NCI-H69 (cell line): ENCODE measurements at regions not wholly inside any gene's neighbourhood (a gene's known extent, or its start where the extent isn't known, plus 50 kb on each side); places are given as distances from the start of the nearest gene placed in this dataset.
"Not testable (repeated sequence)": the region's sequence is repeated elsewhere in the genome, so short reads cannot be mapped to it uniquely, and the experiment has no call there.

ENCODE experiments used
- DNase-seq: peaks from one replicate; lab custom pipeline; 2025; lab: John Stamatoyannopoulos, UW

DNA sequence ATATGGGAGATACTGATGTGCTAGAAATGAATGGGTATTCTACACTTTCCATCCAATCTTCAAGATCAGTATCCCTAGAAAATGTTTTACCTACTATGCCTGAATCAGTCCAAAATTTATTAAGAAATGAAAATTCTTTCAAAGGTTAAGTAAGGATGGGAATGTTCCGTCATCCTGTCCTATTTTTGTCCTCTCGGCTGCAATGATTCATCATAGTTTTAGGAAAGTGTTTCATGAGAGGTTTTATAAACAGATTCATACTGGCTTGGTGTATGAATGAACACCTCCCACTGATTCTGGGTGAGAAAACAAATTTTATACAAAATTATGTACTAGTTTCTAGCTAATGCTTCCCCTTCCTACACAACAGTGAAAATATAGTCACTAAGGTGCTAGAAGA is 504.6 kb upstream of the NR5A2 start:
- no peak for DNase-seq

DNA sequence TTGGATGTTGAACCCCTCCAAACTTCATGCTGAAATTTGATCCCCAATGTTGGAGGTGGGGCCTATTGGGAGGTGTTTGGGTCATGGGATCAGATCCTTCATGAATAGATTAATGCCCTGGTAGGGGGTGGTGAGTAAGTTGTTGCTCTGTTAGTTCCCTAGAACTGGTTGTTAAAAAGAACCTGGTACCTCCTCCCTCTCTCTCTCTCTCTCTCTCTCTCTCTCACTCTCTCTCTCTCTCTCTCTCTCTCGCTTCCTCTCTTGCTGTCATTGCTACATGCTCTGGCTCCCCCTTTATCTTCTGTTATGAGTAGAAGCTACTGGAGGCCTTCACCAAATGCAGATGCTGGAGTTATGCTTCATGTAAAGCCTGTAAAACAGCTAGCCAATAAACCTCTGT is 498.2 kb upstream of the NR5A2 start:
- DNase-seq: no peak

DNA sequence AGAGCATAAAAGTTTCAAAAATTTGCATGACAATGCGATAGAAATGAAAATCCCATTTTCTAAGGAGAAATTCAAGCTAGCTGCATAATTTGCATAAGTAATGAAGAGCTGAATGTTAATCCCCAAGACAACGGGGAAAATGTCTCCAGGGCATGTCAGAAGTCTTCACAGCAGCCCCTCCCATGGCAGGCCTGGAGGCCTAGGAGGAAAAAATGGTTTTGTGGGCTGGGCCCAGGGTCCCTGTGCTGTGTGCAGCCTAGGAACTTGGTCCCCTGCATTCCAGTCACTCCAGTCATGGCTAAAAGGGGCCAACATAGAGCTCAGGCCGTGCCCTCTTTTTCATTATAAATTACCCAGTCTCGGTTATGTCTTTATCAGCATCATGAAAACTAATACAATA is 494.1 kb upstream of the NR5A2 start:
- DNase-seq: not testable (repeated sequence)

DNA sequence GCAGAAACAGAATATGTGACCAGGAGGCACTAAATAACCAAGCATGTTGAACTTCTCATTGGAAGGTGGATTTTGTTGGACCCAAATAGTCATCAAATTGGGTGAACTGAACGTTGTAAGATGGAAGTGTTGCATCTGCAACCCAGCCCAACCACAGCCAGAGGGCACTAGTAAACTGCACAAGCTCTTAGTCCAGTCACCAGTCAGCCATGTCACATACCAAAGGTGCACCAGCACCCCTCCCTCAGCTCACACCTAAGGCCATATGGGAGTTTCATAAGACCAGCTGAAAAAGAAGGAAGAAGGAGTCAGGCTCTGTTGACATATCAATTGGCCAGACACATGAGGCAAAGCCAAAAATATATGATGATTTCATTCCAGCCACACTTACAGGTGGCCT is 481.7 kb upstream of the NR5A2 start:
- DNase-seq: peak; percentile 40

DNA sequence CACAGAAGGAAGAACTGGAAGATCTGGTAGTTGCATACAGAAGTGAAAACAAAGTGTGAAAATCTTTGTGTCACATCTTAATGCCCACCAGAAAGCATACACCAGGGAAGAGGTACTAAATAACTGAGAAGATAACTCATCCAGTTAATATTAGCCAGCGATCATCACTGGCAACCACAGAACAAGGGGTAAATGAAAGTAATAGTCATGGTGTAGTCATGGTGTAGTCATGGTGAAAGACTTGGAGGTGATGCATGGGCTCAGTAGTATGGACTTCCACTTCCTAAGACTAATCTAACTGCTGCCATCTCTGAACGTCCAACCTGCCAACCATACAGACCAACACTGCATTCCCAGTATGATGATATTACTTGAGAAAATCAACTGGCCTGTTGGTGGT is 481.2 kb upstream of the NR5A2 start:
- no peak for DNase-seq

DNA sequence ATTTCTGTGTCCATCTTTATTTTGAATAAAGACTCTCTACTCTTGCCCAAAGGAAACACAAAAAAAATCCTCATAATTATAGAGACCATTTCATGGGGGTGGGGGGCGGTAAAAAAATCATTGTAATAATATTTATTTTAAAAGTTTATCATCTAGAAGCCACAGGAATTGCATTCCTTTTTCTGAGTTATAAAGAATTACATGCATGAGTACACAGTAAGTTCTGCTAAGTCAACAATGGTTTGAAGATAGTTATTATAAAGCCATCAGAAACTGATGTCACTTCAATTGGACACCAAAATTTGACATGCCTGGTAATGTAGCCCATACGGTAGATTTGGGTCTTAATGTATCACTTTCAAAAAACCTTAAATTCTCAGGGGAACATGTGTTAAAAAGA is 478.1 kb upstream of the NR5A2 start:
- no peak for DNase-seq

DNA sequence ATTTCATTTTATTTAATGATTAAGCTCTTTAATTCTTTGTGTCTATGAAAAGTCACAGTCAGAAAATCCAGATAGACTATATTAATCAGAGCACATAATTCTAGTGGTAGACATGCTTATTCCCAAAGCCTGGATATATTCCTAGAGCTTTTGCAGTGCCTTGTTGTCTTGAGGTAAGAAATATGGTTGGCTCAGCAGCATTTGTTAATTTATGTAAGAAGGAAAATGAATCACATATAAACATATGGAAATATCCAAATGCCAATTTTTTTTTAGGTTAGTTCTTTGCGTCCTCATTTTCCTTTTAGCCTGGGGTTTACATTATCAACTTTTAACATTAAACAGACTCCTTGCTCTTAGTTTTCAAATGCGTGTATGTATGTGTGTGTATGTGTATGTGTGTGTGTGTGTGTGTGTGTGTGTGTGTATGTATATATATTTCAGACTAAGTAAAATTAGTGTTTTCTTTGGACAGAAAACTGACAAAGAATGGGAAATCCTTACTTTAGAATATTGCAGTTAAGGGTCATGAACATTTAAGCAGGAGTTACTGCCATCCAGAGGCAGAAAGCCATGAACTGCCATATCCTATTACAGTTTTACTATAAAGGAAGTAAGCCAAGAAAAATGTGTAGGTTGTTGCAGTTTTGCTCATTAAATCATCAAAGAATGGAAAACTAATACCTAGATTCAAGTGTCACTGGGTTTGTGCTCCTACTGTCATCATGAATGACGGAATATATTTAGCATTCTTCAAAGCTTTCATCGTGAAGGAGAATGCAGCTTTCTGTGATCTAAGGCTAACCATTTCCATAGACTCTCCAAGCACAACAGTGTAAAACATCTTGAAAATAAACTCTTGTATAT is 477.1 kb upstream of the NR5A2 start:
- DNase-seq: peak; percentile 39

DNA sequence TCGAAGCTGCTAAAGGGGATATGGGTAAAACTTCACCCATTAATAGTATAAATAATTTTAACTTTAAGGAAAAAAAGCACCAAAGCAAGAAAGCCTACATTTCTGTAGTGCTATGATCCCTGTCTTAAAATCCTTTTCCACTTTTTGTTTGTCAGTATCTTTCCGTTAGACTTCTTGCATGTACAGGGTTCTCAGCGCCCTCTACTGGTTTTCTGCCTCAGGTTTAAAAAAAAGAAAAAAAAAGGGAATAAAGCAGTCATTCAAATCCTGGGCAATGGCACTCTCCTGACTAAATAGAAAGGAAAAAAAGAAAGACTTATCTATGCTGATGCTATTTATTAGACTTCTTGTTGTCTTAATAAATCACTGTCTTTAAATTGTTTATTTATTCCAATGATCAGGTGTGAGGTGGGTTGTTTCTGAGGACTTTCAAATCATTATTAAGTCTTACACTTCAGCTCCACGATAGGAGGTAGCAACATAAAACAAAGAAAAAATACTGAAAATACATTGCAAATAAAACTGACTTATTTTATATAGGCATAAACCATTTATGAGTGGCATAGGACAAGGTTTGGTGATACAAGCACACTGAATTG is 475.4 kb upstream of the NR5A2 start:
- DNase-seq: peak; percentile 81

DNA sequence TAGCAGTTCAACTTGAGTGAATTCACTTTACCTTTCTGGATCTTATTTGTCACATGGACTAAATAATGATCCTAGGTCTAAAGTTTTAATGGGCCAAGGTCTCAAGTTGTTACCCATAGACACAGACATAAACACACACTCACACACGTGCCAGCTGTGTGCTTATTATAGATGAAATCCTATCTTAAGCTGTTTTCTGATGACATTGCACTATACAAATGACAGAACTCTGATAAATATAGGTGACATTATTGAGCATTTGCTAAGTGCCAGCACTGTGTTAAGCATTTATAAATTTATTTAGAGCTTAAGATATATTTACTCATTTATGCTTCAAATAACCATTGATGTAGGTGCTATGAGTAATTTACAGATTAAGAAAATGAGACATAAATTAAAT is 474.4 kb upstream of the NR5A2 start:
- DNase-seq: no peak

DNA sequence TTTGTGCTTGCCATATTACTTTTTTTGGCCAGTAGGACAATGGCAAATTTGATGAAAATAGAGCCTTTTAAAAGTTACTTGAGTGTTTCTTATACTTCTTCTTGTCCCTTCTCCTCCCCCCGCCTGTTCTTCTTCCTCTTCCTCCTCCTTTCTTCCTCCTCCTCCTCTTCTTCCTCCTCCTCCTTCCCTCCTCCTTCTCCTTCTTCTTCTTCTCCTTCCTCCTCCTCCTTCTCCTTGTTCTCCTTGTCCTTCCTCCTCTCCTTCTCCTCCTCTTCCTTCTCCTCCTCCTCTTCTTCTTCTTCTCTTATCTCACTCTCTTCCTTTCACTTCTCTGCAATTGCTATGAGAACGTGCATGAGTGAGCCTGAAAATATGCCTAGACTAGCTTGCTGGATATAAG is 466.2 kb upstream of the NR5A2 start:
- no peak for DNase-seq

DNA sequence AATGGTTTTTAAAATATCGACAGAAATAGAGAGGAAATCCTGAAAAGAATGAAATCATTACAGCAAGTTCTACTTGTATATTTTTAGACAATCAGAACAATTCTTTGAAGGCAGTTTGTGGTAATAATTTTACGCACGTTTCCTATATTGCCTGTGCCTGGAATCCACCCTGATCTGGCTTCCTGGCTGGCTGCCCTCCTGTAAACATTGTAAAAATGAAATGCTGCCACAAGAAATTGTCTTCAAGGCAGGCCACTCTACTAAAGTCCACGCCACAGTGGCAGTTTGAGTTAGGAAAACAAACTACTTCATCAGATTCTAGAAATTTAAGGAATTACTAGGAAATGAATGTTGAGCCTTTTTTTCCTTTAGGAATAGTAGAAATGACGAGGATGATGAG is 454.5 kb upstream of the NR5A2 start:
- no peak for DNase-seq

DNA sequence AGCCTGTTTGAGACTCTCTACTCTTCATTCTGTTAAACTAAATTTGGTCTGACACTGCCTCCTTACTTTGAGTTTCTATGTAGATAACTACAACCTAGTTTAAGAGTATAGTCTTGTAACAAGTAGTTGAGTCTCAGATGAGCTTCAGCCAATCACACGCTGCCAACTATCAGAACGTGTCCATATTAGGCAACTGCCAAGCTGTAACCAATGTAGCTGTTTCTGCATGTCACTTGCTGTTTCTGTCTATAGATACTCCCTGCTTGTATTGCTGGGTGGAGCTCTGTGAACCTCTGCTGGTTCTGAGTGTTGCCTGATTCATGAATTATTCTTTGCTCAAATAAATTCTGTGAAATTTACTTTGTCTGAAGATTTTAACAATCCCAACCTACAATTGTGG is 452.6 kb upstream of the NR5A2 start:
- DNase-seq: peak; percentile 43

DNA sequence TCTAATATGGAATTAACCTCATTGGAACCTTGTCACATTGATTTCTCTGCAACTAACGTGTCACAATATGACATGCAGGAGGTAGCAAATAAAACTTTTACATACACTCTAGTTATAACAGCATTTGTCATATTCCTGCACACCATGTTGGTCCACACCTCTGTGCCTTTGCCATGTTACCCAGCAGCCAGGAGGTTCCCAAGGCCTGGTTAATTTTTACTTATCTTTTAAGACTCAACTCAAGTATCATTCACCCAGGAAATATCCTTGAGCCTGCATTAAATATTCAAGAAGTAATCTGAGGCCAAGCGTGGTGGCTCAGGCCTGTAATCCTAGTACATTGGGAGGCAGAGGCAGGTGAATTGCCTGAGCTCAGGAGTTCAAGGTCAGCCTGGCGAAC is 447.2 kb upstream of the NR5A2 start:
- no peak for DNase-seq

DNA sequence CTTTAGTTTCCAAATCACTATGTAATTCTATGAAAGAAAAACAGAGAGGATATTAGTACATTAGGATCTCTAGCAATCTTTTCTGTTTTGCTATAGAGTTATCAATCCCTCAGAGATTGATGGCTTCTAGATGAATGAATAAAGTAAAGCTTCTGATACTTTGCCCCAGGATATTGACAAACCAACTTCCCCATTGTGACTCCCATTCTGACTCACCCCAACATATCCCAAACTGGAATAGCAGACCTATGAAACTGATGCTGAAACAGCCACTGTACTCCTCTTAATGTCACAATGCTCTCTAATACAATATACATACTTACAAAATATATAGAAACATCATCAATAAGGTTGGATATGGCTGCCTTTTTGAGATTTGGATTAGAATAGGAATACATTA is 442.1 kb upstream of the NR5A2 start:
- DNase-seq: no peak

DNA sequence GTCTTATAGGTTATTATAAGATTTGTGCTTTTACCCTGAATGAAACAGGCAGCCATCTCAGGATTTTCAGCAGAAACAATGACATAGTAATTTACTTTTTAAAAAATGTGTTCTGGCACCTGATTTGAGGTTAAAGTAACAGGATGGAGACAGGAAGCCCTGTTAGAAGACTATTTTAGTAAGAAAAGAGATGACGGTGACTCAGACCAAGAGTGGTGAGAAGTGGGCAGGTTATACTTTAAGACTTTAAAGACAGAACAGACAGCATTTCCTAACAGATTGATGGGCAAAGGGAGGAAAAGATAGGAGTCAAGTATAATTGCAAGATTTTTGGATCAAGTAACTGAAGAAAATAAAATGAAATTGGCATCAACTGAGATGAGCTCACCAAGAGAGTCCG is 436.8 kb upstream of the NR5A2 start:
- no peak for DNase-seq

DNA sequence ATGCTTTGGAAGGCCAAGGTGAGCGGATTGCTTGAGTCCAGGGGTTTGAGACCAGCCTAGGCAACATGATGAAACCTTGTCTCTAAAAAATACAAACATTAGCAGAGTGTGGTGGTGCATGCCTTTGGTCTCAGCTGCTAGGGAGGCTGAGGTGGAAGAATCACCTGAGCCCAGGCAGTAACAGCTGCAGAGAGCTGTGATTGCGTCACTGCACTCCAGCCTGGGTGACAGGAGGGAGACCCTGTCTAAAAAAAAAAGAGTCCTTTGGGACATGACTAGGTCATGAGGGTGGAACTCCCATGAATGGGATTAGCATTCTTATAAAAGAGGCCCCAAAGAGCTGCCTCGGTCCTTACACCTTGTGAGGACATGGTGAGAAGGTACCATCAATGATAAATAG is 436.0 kb upstream of the NR5A2 start:
- DNase-seq: no peak

DNA sequence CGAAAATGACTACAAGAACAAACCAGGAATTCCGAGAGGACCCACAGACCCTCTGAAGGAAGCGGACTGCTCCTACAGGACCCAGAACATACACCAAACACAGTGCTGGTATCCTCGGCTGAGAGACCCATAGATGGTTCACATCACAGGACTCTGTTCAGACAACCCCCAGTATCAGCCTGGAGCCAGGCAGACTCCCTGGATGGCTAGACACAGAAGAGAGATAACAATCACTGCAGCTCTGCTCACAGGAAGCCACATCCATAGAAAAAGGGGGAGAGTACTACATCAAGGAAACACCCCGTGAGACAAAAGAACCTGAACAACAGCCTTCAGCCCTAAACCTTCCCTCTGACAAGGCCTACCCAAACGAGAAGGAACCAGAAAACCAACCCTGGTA is 434.0 kb upstream of the NR5A2 start:
- DNase-seq: no peak

DNA sequence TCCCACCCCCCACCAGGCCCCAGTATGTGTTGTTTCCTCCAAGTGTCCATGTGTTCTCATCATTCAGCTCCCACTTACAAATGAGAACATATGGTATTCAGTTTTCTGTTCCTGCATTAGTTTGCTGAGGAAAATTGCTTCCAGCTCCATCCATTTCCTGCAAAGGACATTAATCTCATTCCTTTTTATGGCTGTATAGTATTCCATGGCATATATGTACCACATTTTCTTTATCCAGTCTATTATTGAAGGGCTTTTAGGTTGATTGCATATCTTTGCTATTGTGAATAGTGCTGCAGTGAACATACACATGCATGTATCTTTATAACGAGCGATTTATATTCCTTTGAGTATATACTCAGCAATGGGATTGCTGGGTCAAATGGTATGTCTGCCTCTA is 431.1 kb upstream of the NR5A2 start:
- not testable (repeated sequence) for DNase-seq

DNA sequence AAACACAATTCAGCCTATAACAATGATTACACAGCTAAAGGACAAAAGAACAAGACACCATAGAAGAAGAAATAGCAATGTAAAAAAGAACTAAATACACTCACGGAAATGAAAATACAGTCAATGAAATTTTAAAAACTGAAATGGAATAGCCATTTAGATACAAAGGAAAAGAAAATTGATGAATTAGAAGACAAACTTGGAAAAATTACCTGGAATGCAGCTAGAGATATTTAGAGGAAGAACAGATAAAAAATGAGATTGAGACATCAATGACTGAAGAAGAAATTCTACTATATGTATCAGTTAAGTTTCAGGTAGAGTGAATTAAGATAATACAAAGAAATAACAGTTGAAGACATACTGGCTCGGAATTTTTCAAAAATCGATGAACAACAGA is 430.4 kb upstream of the NR5A2 start:
- no peak for DNase-seq

DNA sequence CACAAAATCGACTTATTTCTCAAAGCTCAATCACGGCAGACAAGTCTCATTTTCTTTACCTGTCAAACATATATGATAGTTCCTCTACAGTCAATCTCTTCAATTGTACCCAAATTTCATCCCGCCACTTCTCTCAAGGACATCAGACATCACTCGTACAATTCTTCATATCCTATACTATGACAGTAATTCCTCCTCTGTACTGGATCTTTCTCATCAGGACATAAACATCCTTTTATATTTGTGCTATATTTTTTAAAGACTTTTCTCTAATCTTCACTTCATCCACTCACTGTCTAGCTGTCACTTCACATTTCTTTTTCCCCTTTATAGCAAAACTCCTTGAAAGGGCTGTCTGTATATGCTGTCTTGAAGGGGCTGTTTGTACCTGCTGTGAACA is 419.1 kb upstream of the NR5A2 start:
- DNase-seq: no peak

DNA sequence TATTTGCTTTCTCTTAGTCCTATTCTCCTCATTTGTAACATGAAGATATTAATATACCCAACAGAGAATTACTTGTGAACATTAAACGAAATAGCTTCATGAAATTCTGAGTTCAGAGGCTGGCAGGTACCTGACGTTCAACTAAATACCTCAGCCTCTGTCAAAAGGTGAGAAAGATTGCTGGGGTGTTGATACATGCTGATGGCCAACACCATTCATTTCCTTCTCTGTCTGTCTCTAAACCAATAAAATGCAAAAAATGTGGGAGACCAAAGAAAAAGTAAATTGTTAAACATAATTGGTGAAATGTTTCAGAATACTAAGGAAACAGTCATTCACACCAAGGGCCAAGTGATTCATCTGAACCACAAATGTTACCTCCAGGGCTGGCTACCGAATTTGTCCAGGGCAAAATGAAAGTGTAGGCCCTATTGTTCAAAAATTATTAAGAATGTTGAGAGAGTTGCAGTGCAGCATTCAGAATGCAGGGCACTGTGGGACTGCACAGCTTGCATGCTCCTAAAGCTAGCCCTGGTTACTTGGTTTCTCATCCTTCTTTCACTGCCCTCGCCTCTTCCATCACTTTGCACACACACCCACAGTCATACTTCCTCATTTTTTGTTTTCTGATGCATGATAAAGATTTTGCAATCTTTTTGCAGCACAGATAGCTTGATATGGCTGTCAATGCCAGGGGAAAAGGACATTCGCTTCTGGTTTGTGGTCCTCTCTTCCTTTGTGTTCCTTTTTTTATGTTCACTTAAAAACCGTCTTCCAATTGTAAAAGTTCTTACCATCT is 414.3 kb upstream of the NR5A2 start:
- no peak for DNase-seq

DNA sequence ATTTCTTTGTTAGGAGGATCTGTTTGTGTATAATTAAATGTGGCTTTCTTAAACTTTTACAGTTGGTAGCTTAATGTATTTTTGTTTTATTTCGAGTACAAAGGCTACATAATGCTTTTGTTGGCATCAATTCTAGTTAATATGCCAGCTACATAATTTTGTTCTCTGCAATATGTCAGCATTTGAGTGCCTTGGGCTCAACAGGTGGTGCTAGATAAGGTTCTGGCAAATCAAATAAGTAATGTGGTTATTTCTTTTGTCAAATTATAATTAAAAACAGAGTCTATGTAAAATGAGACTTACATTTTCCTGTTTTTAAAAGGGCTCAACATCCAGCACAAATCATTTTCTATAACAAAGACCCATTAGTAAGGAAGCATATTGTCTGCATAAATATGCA is 410.6 kb upstream of the NR5A2 start:
- DNase-seq: peak; percentile 76

DNA sequence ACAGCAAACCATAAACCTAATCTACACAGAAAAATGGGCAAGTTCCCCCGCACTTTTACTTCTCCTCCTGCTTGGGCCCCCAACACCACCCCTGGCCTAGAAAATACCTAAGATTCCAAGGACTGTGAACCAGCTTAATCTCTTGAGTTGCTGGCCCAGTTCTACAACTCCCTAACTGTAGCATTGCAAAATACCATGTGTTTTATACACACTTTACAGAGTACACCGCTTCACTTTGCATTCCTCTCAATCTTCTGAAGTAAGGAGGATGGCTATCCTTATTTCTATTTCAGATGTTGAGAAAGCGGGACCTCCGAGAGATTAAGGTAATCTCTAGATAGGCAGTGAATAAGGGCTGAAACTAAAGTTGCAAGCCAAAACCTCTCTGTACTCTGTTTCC is 408.3 kb upstream of the NR5A2 start:
- no peak for DNase-seq
